ENCODE measurements at regions not wholly inside any gene's neighbourhood (a gene's known extent, or its start where the extent isn't known, plus 50 kb on each side); places are given as distances from the start of the nearest gene placed in this dataset.

DNA sequence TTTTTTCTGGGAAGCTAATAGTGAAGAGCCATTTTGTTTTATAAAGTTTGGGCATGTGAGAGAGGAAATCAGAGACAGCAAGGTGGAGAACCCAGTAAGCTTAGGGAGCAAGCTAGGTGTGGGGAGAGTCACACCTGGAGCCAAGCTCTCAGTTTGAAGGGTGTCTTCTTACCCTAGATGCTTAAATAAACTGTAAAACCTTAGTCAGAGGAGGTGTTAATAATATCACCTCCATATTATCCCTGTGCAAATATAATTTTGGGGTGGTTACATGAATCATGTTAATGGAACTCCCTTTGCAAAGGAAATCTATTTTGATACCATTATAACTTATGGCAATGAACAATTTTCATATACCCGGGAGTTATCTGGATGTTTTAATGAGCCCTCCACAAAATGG lies 246.2 kb upstream of the PLET1 start:
- Histone ChIP-seq H3K4me1 (ENCODE audit: control insufficient read depth in 3 of 3, insufficient read depth in 2 of 3, low read depth in 1 of 3, low read length in 2 of 3) (no peaks in the 10 kb centered on the region), H3K4me3 (ENCODE audit: low read depth in 1 of 3, low read length in 3 of 3) (no peak overlapping the region), H3K9me3 (ENCODE audit: control insufficient read depth in 2 of 2, insufficient read depth in 1 of 2, low read depth in 1 of 2, low read length in 1 of 2) (no peaks in the 10 kb centered on the region), H3K27ac (ENCODE audit: low read depth in 1 of 3, low read length in 2 of 3) (no peak overlapping the region), H3K36me3 (ENCODE audit: control insufficient read depth in 3 of 3, insufficient read depth in 2 of 3, low read depth in 1 of 3, low read length in 3 of 3) (no peaks in the 10 kb centered on the region), H3K27me3 (ENCODE audit: control insufficient read depth in 3 of 3, insufficient read depth in 3 of 3, low read length in 3 of 3) (peaks cover 0 to 2% (median 0%) of the 10 kb centered on the region in 3 donors)
- FAIRE-seq (no peak), DNase-seq (no peak)
- 31 to 69% (median 47%) methylated on average over 1 of the region's 1 CpG for WGBS, 3 donors

DNA sequence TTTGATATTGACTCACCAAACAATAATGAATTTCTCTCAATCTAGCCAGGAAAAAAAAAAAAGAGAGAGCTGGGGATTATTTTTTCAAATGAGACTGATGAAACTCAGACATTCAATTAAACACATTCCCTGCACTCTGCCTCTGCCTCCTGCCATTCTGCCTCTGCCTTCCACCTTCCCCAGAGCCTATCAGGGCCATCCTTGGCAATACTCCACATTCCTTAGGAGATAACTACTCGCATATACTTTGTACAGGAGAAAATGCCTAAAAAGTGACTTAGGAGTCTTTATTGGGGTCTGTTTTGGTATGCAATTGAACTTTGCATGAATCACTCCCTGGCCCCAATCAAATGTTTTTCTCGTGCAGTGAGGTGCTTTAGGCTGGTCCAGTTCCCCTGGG lies 246.6 kb upstream of the PLET1 start:
- no peak for FAIRE-seq
- 68 to 73% (median 70%) methylated on average over 2 of the region's 2 CpGs for WGBS, 3 donors
- peaks cover 0 to 2% (median 0%) of the 10 kb centered on the region in 3 donors for H3K27me3 ChIP-seq (ENCODE audit: control insufficient read depth in 3 of 3, insufficient read depth in 3 of 3, low read length in 3 of 3)

DNA sequence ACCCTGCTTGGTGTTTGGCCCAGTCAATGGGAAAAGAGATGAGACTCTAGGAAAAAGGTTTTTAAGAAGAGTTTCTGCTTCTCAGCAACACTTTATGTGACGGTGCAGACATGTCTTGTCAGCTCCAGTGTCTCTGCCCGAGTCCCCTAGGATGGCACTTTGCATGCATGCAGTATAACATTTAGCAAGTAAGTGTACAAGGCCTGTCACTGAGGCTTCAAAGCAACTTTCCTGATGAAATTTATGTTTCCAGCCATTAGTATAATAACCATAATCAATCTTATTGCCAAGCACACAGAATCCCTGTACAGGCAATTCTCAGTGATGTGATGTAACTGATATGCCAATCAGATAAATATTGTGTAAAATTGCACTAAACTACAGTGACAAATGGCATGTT lies 248.1 kb upstream of the PLET1 start:
- Histone ChIP-seq H3K27ac (ENCODE audit: low read depth in 1 of 3, low read length in 2 of 3) (no peak overlapping the region), H3K9me3 (ENCODE audit: control insufficient read depth in 2 of 2, insufficient read depth in 1 of 2, low read depth in 1 of 2, low read length in 1 of 2) (no peaks in the 10 kb centered on the region), H3K36me3 (ENCODE audit: control insufficient read depth in 3 of 3, insufficient read depth in 2 of 3, low read depth in 1 of 3, low read length in 3 of 3) (no peaks in the 10 kb centered on the region), H3K27me3 (ENCODE audit: control insufficient read depth in 3 of 3, insufficient read depth in 3 of 3, low read length in 3 of 3) (peaks cover 0 to 2% (median 0%) of the 10 kb centered on the region in 3 donors), H3K4me3 (ENCODE audit: low read depth in 1 of 3, low read length in 3 of 3) (no peak overlapping the region), H3K4me1 (ENCODE audit: control insufficient read depth in 3 of 3, insufficient read depth in 2 of 3, low read depth in 1 of 3, low read length in 2 of 3) (no peaks in the 10 kb centered on the region)
- 81 to 95% (median 88%) methylated on average over 2 of the region's 2 CpGs for WGBS, 3 donors
- no peak for FAIRE-seq
- no peak for DNase-seq

More for the DNA sequence above, 246.6 kb upstream of the PLET1 start:
- no peaks in the 10 kb centered on the region for H3K9me3 ChIP-seq (ENCODE audit: control insufficient read depth in 2 of 2, insufficient read depth in 1 of 2, low read depth in 1 of 2, low read length in 1 of 2)
- DNase-seq: no peak
- no peak overlapping the region for H3K4me3 ChIP-seq (ENCODE audit: low read depth in 1 of 3, low read length in 3 of 3)
- no peak overlapping the region for H3K27ac ChIP-seq (ENCODE audit: low read depth in 1 of 3, low read length in 2 of 3)
- no peaks in the 10 kb centered on the region for H3K36me3 ChIP-seq (ENCODE audit: control insufficient read depth in 3 of 3, insufficient read depth in 2 of 3, low read depth in 1 of 3, low read length in 3 of 3)
- no peaks in the 10 kb centered on the region for H3K4me1 ChIP-seq (ENCODE audit: control insufficient read depth in 3 of 3, insufficient read depth in 2 of 3, low read depth in 1 of 3, low read length in 2 of 3)

DNA sequence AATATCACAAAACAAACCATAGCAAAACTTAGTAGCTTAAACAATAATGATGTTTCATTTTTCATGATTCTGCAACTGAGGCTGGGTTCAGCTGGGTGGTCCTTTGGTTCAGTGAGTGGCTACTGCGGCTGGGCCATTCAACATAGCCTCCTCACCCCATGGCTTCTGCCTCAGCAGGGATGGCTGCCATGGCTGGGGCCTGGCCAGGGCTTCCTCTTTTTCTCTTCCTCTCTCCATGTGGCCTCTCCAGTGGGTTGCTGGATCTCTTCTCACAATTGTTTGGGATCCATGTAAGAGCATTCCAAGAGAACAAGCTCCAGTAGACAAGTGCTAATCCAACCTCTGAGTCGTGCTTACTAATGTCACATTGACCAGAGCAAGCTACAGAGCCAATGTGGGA lies 248.6 kb upstream of the PLET1 start:
- whole genome bisulfite sequencing, 3 donors: 63 to 72% (median 71%) methylated on average over 2 of the region's 2 CpGs
- FAIRE-seq: no peak
- H3K4me3 ChIP-seq (ENCODE audit: low read depth in 1 of 3, low read length in 3 of 3): no peak overlapping the region
- no peak for DNase-seq
- no peaks in the 10 kb centered on the region for H3K36me3 ChIP-seq (ENCODE audit: control insufficient read depth in 3 of 3, insufficient read depth in 2 of 3, low read depth in 1 of 3, low read length in 3 of 3)
- H3K9me3 ChIP-seq (ENCODE audit: control insufficient read depth in 2 of 2, insufficient read depth in 1 of 2, low read depth in 1 of 2, low read length in 1 of 2): no peaks in the 10 kb centered on the region
- no peaks in the 10 kb centered on the region for H3K4me1 ChIP-seq (ENCODE audit: control insufficient read depth in 3 of 3, insufficient read depth in 2 of 3, low read depth in 1 of 3, low read length in 2 of 3)
- H3K27ac ChIP-seq (ENCODE audit: low read depth in 1 of 3, low read length in 2 of 3): no peak overlapping the region
- no peaks in the 10 kb centered on the region for H3K27me3 ChIP-seq (ENCODE audit: control insufficient read depth in 3 of 3, insufficient read depth in 3 of 3, low read length in 3 of 3)

DNA sequence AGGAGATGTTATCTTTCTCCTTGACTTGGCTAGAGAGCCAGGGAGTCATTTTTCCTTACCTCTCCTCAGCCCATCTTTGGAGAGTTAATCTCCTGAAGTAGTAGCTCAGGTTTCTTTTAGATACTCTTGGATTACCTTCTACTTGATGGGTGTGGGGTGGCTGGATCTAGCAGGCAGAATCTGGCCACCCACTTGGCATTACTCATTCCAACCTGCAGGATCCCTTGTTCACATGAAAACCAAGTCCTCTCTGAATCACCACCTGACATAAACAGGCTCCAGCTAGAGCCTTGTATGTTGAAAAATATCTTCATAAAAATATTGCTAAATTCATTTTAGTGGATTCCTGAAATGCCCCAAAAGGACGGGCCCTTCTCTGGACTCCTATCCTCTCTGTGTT lies 250.6 kb upstream of the PLET1 start:
- no peak for FAIRE-seq

DNA sequence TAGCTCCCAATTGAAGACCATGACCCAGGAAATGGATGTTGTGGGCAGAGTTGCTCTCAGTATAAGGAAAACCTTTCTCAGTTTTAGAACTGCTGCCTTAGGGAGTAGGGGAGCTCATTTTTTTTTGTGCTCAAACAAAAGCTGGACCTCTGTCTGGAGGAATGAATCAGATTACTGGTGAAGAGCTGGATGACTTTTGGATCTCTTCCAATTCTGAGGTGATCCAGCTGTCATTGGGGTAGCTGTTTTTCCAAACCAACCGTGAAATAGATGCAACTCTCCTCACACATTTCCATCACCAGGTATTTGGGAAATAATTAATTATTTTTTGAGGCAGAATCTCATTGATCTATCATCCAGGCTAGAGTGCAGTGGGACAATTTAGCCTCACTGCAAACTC lies 251.3 kb upstream of the PLET1 start:
- WGBS, 3 donors: 38 to 60% (median 54%) methylated on average over 1 of the region's 1 CpG

More for the DNA sequence above, 250.6 kb upstream of the PLET1 start:
- H3K4me3 ChIP-seq (ENCODE audit: low read depth in 1 of 3, low read length in 3 of 3): no peak overlapping the region
- no peaks in the 10 kb centered on the region for H3K36me3 ChIP-seq (ENCODE audit: control insufficient read depth in 3 of 3, insufficient read depth in 2 of 3, low read depth in 1 of 3, low read length in 3 of 3)
- no peak overlapping the region for H3K27ac ChIP-seq (ENCODE audit: low read depth in 1 of 3, low read length in 2 of 3)
- 84 to 86% (median 85%) methylated on average over 1 of the region's 1 CpG for WGBS, 3 donors
- H3K4me1 ChIP-seq (ENCODE audit: control insufficient read depth in 3 of 3, insufficient read depth in 2 of 3, low read depth in 1 of 3, low read length in 2 of 3): no peaks in the 10 kb centered on the region
- no peaks in the 10 kb centered on the region for H3K9me3 ChIP-seq (ENCODE audit: control insufficient read depth in 2 of 2, insufficient read depth in 1 of 2, low read depth in 1 of 2, low read length in 1 of 2)
- no peaks in the 10 kb centered on the region for H3K27me3 ChIP-seq (ENCODE audit: control insufficient read depth in 3 of 3, insufficient read depth in 3 of 3, low read length in 3 of 3)
- no peak for DNase-seq

DNA sequence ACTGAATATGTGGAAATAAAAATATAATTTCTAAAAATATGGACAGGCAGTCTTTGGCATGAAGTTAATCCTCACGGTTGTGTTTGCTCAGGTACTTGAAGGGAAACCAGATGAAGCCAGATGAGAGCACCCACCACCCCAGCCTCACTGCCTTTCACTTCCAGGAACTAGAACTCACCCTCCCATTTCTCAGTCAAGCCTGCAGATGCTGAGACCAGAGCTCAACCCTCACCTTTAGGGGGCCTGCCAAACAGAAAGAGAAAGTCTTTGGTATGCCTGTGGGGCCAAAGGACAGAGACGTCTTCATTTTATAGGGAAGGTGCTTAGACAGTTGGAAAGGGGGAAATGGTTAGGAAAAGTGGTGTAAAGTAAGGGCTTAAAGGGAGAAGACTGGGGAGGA lies 252.8 kb upstream of the PLET1 start:
- FAIRE-seq (no peak), DNase-seq (no peak)
- Histone ChIP-seq H3K4me3 (ENCODE audit: low read depth in 1 of 3, low read length in 3 of 3) (no peak overlapping the region), H3K36me3 (ENCODE audit: control insufficient read depth in 3 of 3, insufficient read depth in 2 of 3, low read depth in 1 of 3, low read length in 3 of 3) (no peaks in the 10 kb centered on the region), H3K9me3 (ENCODE audit: control insufficient read depth in 2 of 2, insufficient read depth in 1 of 2, low read depth in 1 of 2, low read length in 1 of 2) (no peaks in the 10 kb centered on the region), H3K4me1 (ENCODE audit: control insufficient read depth in 3 of 3, insufficient read depth in 2 of 3, low read depth in 1 of 3, low read length in 2 of 3) (no peaks in the 10 kb centered on the region), H3K27ac (ENCODE audit: low read depth in 1 of 3, low read length in 2 of 3) (no peak overlapping the region), H3K27me3 (ENCODE audit: control insufficient read depth in 3 of 3, insufficient read depth in 3 of 3, low read length in 3 of 3) (no peaks in the 10 kb centered on the region)
- 55 to 62% (median 60%) methylated on average over 2 of the region's 2 CpGs for WGBS, 3 donors

More for the DNA sequence above, 251.3 kb upstream of the PLET1 start:
- no peaks in the 10 kb centered on the region for H3K36me3 ChIP-seq (ENCODE audit: control insufficient read depth in 3 of 3, insufficient read depth in 2 of 3, low read depth in 1 of 3, low read length in 3 of 3)
- H3K4me3 ChIP-seq (ENCODE audit: low read depth in 1 of 3, low read length in 3 of 3): no peak overlapping the region
- H3K4me1 ChIP-seq (ENCODE audit: control insufficient read depth in 3 of 3, insufficient read depth in 2 of 3, low read depth in 1 of 3, low read length in 2 of 3): no peaks in the 10 kb centered on the region
- no peaks in the 10 kb centered on the region for H3K9me3 ChIP-seq (ENCODE audit: control insufficient read depth in 2 of 2, insufficient read depth in 1 of 2, low read depth in 1 of 2, low read length in 1 of 2)
- FAIRE-seq (no peak), DNase-seq (no peak)
- H3K27ac ChIP-seq (ENCODE audit: low read depth in 1 of 3, low read length in 2 of 3): no peak overlapping the region
- no peaks in the 10 kb centered on the region for H3K27me3 ChIP-seq (ENCODE audit: control insufficient read depth in 3 of 3, insufficient read depth in 3 of 3, low read length in 3 of 3)

DNA sequence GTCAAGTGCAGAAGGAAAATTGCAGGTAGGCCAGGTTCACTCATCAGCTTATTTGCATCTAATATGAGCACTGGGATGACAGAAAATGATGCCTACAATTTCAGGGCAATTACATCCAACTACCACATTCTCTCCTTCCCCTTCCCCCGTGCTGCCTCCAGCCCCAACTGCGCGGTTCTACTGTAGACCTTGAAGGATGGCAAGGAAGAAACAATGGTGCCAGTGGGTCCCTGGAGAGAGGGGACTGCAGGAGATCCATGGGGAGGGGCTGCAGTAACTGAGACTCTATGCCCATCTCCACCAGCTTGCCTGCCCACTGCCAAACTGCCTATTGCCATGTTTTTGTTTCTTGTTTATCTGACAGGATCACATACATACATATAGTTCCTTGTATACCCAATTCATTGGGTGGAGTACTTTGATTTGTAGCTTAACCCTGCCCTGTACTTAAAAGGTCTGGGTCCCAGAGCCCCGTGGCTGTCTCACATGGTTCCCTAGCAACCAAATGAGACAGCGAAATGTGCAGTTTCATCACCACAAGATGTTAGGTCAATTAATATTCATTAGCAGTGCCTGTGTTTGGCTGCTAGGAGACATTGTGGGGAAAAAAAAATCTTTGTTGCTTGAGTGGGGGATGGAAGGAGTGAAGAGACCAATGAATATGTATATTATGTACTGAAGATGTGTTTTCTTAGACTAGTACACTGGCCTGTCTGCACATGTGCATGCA lies 253.5 kb upstream of the PLET1 start:
- Histone ChIP-seq H3K27ac (ENCODE audit: low read depth in 1 of 3, low read length in 2 of 3) (no peak overlapping the region), H3K4me3 (ENCODE audit: low read depth in 1 of 3, low read length in 3 of 3) (no peak overlapping the region), H3K36me3 (ENCODE audit: control insufficient read depth in 3 of 3, insufficient read depth in 2 of 3, low read depth in 1 of 3, low read length in 3 of 3) (no peaks in the 10 kb centered on the region), H3K27me3 (ENCODE audit: control insufficient read depth in 3 of 3, insufficient read depth in 3 of 3, low read length in 3 of 3) (no peaks in the 10 kb centered on the region), H3K9me3 (ENCODE audit: control insufficient read depth in 2 of 2, insufficient read depth in 1 of 2, low read depth in 1 of 2, low read length in 1 of 2) (no peaks in the 10 kb centered on the region), H3K4me1 (ENCODE audit: control insufficient read depth in 3 of 3, insufficient read depth in 2 of 3, low read depth in 1 of 3, low read length in 2 of 3) (no peaks in the 10 kb centered on the region)
- DNase-seq: no peak
- FAIRE-seq: no peak
- WGBS, 3 donors: 67 to 77% (median 69%) methylated on average over 5 of the region's 5 CpGs

DNA sequence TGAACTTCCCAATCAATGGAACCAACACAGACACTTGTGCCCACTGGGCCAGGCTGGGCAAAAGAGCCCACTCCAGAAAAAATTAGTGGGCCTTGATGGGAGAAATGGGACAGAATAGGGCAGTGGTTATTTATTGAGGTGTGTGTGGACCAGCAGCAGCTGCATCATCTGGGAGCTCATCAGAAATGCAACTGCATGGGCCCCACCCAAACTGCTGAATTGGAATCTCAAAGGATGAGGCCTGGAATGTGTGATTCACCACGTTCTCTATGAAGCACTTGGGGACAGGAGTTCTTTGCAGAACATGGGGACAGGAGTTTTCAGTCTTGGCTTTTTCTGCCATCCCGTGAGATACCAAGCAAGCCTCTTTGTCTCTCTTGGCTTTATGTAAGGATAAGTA lies 255.6 kb upstream of the PLET1 start:
- Histone ChIP-seq H3K4me1 (ENCODE audit: control insufficient read depth in 3 of 3, insufficient read depth in 2 of 3, low read depth in 1 of 3, low read length in 2 of 3) (no peaks in the 10 kb centered on the region), H3K9me3 (ENCODE audit: control insufficient read depth in 2 of 2, insufficient read depth in 1 of 2, low read depth in 1 of 2, low read length in 1 of 2) (no peaks in the 10 kb centered on the region), H3K4me3 (ENCODE audit: low read depth in 1 of 3, low read length in 3 of 3) (no peak overlapping the region), H3K36me3 (ENCODE audit: control insufficient read depth in 3 of 3, insufficient read depth in 2 of 3, low read depth in 1 of 3, low read length in 3 of 3) (no peaks in the 10 kb centered on the region), H3K27me3 (ENCODE audit: control insufficient read depth in 3 of 3, insufficient read depth in 3 of 3, low read length in 3 of 3) (no peaks in the 10 kb centered on the region), H3K27ac (ENCODE audit: low read depth in 1 of 3, low read length in 2 of 3) (no peak overlapping the region)
- no peak for DNase-seq
- WGBS, 3 donors: 71 to 82% (median 82%) methylated on average over 2 of the region's 2 CpGs
- no peak for FAIRE-seq
